GM18511 (cell line): ENCODE measurements at regions not wholly inside any gene's neighbourhood (a gene's known extent, or its start where the extent isn't known, plus 50 kb on each side); places are given as distances from the start of the nearest gene placed in this dataset.

Source experiments
- ATAC-seq: cut with Tn5 transposase; IDR thresholded peaks from one replicate; pipeline ENCODE4 v1.9.1; 2021; ENCODE audit warnings: mild to moderate bottlenecking, moderate library complexity; ENCODE audit not compliant: unreplicated experiment

DNA sequence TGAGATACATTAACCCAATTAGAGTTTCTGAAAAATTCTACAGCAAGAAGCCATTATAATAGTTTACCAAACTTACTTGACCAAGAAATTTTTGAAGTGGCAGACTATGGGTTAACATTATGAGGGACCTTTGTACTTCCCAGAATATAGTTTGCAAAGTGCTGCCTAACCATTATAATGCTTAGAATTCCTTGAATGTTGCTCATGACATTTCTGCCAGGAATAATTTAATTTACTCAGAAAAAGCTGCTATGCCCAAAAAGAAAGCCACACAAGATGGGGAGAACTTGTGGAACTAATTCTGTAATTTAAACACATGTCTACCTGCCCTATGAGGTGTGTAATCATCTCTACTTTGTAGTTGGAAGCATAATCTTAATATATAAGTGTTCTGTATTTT lies 58.1 kb upstream of the MYCBP2 start:
- no peak for ATAC-seq

GRCh38 chr13:77383097-77383496 lies 56.2 kb upstream of the MYCBP2 start:
- no peak for ATAC-seq

- ATAC-seq, result no peak
Observed at GRCh38 chr13:77381059-77381458, 54.2 kb upstream of the MYCBP2 start.

DNA sequence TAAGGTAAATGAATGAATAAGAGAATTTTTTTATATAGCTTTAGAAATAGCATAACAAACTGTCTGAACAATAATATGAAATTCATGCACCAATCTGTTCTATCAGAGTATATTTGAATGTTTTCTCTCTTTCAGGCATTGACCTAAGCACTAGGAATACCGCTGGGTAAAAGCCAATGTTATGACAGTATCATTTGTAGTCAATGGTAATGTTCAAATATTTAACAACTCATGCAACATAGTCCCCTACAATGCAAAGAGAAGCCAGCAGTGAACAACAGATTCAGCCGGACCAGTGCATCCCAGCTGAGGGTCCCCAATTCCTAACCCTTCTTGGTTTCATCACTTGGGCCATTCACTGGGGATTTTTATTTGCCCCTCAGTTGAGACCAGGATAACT lies 52.6 kb upstream of the MYCBP2 start:
- no peak for ATAC-seq

- no peak for ATAC-seq
Observed at GRCh38 chr13:77378662-77379061, 51.8 kb upstream of the MYCBP2 start.

- ATAC-seq, result no peak
Observed at GRCh38 chr13:77377016-77377415, 50.1 kb upstream of the MYCBP2 start.
